ENCODE measurements at regions not wholly inside any gene's neighbourhood (a gene's known extent, or its start where the extent isn't known, plus 50 kb on each side); places are given as distances from the start of the nearest gene placed in this dataset.
"Not testable (repeated sequence)": the region's sequence is repeated elsewhere in the genome, so short reads cannot be mapped to it uniquely, and the experiment has no call there.

DNA sequence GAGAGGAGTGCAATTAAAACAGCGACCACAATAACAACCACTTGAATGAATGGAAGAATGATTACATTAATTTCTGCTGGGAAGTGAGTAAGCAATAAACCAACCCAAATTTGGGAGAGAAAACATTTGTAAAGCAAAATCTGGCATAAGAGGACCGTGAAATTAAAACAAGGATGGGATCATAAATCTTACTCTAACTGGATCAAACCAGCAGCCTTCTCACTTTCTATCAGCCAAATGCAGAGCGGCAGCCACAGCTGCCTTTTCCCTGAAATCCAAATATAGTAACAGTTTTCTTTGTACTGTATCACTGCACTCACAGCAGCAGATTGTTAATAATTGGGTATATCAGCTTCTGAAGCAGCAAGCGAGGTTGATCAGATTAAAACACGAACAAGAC is 245.2 kb upstream of the REG3G start:
- intact Hi-C loops (cut with DNase I), result no loop called here
- DNase-seq, result no peak
- no peak for ATAC-seq (ENCODE audit: poor library complexity)

- intact Hi-C loops (cut with DNase I), result no loop called here
- ATAC-seq (ENCODE audit: poor library complexity) (no peak), DNase-seq (no peak)
Observed at GRCh38 chr2:78780864-78781583, 244.5 kb upstream of the REG3G start.

DNA sequence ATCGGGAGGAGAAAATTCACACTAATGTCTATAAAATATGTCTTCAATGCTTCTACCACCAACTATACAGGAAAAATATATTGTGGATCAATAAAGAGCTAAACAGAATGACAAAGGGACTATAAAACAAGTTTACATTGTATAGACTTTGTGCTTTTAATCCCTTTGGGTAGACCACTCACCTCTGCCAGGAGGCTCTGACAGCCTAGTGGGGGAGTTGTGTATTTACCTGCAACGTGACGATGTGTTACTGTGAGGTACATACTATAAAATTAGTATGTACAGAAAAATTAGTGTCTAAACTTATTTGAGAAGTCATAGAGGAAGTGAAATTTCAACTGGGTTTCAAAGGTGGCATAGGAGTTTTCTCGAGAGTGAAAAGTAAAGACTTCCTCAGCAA is 243.3 kb upstream of the REG3G start:
- ATAC-seq (ENCODE audit: poor library complexity) (no peak), DNase-seq (no peak)
- intact Hi-C loops (cut with DNase I), result no loop called here

DNA sequence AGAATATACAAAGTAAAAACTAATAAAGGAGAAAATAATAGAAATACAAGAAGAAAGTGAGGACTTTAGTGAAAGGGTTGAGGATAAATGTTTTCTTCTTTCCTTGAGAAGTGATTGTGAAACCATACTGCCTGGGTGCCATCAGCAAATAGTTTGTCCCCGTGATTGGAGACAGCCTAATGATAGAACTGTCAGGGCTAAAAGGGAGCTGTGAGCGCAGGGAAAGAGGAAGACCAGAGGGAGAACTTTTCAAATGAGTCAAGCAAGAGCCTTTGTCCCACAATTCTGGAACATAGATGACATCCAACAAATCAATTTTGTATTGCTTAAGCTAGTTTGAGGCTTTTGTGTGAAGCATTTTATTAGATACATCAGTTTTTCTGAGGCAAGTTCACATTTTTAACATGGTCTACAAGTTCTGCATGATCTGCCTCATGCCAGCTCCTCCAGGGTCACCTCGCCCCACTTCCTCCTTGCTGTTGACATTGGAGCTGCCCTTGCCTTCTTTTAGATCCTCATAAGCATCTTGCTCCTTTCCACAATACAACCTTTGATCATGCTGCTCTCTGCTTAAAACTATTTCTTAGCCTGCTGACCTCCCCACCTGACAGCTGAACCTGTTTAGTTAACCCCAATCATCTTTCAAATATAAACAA is 213.4 kb upstream of the REG3G start:
- intact Hi-C loops (cut with DNase I), result no loop called here
- no peak for DNase-seq
- no peak for ATAC-seq (ENCODE audit: poor library complexity)

DNA sequence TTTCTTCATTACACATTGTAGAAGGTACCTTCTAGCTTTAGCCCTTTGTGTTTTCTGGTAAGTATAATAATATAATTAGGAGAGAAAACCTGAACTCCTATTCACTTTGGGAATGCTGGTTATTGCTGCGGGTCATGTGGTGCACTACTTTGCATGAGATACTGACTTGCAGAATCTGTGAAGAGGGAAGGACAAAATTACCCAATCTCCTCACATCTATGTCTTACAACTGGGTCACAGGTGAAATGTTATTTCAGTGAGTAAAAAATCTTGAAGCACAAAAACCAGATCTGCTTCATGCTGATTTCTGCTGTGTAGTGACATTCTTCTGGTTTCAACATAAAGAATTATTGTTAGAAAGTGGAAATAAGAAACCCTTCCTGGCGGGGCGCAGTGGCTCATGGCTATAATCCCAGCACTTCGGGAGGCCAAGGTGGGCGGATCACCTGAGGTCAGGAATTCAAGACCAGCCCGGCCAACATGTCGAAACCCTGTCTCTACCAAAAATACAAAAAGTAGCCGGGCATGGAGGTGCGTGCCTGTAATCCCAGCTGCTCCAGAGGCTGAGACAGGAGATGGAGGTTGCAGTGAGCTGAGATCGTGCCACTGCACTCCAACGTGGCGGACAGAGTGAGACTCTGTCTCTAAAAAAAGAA is 211.0 kb upstream of the REG3G start:
- ATAC-seq (ENCODE audit: poor library complexity) (no peak), DNase-seq (no peak)
- intact Hi-C loops (cut with DNase I), result no loop called here

DNA sequence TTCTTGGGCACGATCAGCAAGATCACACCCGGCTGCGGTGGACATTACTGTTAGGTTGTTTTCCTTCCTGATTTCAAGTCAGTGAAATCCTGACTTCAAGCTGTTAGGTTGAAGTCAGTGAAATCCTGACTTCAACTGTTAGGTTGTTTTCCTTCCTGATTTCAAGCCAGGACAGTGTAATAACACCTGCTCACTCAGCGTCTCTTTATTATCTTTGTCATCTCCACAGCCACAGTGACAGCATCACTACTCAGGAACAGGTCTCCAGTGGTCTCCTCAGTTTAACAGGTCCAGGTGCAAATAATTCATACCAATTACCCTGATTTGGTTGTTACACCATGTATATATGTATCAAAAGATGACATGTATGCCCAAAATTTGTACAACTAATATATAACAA is 208.1 kb upstream of the REG3G start:
- DNase-seq (no peak), ATAC-seq (ENCODE audit: poor library complexity) (no peak)
- intact Hi-C loops (cut with DNase I), result no loop called here

GRCh38 chr2:78832481-78832880 is 193.0 kb upstream of the REG3G start:
- intact Hi-C loops (cut with DNase I), result no loop called here
- DNase-seq (no peak), ATAC-seq (ENCODE audit: poor library complexity) (no peak)

GRCh38 chr2:78839259-78839658 is 186.2 kb upstream of the REG3G start:
- intact Hi-C loops (cut with DNase I), result no loop called here
- ATAC-seq (ENCODE audit: poor library complexity), result no peak
- DNase-seq, result no peak

DNA sequence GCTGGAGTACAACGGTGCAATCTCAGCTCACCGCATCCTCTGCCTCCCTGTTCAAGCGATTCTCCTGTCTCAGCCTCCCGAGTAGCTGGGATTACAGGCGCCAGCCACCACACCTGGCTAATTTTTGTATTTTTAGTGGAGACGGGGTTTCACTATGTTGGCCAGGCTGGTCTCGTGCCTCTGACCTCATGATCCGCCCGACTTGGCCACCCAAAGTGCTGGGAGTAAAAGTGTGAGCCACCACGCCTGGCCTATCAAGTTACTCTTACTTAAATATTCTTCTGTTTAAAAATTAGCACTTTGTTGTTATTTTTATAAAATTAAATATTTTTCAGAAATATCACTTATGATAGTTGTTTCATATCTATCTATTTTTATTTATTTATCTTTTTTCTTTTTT is 185.2 kb upstream of the REG3G start:
- ATAC-seq (ENCODE audit: poor library complexity); DNase-seq; intact Hi-C loops (cut with DNase I): not testable (repeated sequence)

DNA sequence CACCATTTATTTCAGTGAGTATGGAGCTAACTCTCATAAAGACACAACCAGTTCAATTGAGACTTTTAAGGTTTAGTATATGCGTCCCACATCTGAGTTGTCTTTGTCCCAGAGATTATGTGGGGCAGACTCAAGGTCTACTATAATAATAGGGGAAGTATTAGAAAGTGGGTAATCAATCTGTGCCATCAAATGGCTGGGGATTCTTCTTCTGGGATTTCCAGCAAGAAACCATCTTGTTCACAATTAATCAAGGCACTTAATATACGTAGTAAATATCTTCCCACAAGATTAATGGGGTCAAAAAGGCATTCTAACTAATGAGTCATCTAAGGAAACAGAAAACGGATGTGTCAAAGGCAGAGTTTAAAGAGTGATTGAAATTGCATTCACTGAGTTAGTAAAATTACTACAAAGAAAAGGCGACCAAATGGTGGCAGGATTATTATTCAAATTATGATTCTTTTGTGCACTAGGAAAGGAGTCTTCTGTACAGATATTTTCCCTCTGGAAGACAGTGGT is 179.8 kb upstream of the REG3G start:
- intact Hi-C loops (cut with DNase I), result no loop called here
- ATAC-seq (ENCODE audit: poor library complexity) (no peak), DNase-seq (no peak)

- intact Hi-C loops (cut with DNase I), result no loop called here
- ATAC-seq (ENCODE audit: poor library complexity), result no peak
- DNase-seq, result no peak
Observed at GRCh38 chr2:78861546-78861945, 164.0 kb upstream of the REG3G start.

GRCh38 chr2:78864205-78864604 is 161.3 kb upstream of the REG3G start:
- ATAC-seq (ENCODE audit: poor library complexity) (no peak), DNase-seq (no peak)
- intact Hi-C loops (cut with DNase I), result no loop called here

- ATAC-seq (ENCODE audit: poor library complexity) (no peak), DNase-seq (no peak)
- intact Hi-C loops (cut with DNase I), result no loop called here
Observed at GRCh38 chr2:78865667-78866066, 159.8 kb upstream of the REG3G start.

GRCh38 chr2:78870343-78870967 is 155.0 kb upstream of the REG3G start:
- intact Hi-C loops (cut with DNase I), result no loop called here
- DNase-seq, result no peak
- no peak for ATAC-seq (ENCODE audit: poor library complexity)

GRCh38 chr2:78873526-78873925 is 152.0 kb upstream of the REG3G start:
- DNase-seq (no peak), ATAC-seq (ENCODE audit: poor library complexity) (no peak)
- intact Hi-C loops (cut with DNase I), result no loop called here

- ATAC-seq (ENCODE audit: poor library complexity) (no peak), DNase-seq (no peak)
- intact Hi-C loops (cut with DNase I), result no loop called here
Observed at GRCh38 chr2:78876316-78876688, 149.2 kb upstream of the REG3G start.

- no peak for DNase-seq
- ATAC-seq (ENCODE audit: poor library complexity), result no peak
- intact Hi-C loops (cut with DNase I), result no loop called here
Observed at GRCh38 chr2:78887446-78887845, 138.1 kb upstream of the REG3G start.

DNA sequence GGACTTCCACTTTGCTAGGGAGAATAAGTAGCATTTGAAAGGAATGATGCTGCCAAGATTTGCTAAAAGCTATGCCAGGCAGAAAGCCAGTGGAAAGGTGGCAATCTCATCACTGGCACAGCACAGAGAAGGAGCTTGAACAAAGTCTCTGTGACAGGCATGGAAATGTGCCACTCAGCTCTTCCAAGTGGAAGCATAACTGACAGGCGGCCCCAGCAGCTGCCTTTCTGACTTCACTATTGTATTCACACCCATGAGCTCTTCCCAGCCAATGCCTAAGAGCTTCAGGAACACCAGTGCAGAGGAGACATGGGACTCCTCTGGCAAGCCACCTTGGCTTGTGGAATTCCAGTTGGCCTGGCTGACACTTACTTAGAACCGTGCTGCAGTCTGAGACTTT is 134.6 kb upstream of the REG3G start:
- intact Hi-C loops (cut with DNase I), result no loop called here
- no peak for ATAC-seq (ENCODE audit: poor library complexity)
- DNase-seq, result no peak

- DNase-seq (no peak), ATAC-seq (ENCODE audit: poor library complexity) (no peak)
- intact Hi-C loops (cut with DNase I), result no loop called here
Observed at GRCh38 chr2:78892295-78892694, 133.2 kb upstream of the REG3G start.

- DNase-seq (no peak), ATAC-seq (ENCODE audit: poor library complexity) (no peak)
- intact Hi-C loops (cut with DNase I), result no loop called here
Observed at GRCh38 chr2:78895022-78895421, 130.5 kb upstream of the REG3G start.

Measured in Right ventricle myocardium superior (tissue), 1 donor.